A673 (cell line): ENCODE measurements at regions not wholly inside any gene's neighbourhood (a gene's known extent, or its start where the extent isn't known, plus 50 kb on each side); places are given as distances from the start of the nearest gene placed in this dataset.
"Not testable (repeated sequence)": the region's sequence is repeated elsewhere in the genome, so short reads cannot be mapped to it uniquely, and the experiment has no call there.

Experiments used
- BruUV-seq: library from RNA; stranded (reverse); fragments of 400-500 nt; replicated peaks from 2 replicates; lab custom pipeline; 2021; lab: Mats Ljungman, UMichigan
- CTCF ChIA-PET: fragments of 300-600 bp; sonication (Branson Sonifier 250); formaldehyde crosslinking; loops from one replicate; lab custom pipeline; 2022; ENCODE audit warnings: antibody characterized with exemption; lab: Charles Lee
- POLR2A ChIA-PET: fragments of 300-600 bp; sonication (Branson Sonifier 250); formaldehyde crosslinking; loops from one replicate; lab custom pipeline; 2022; ENCODE audit warnings: antibody characterized with exemption; ENCODE audit not compliant: low non-redundant PET; lab: Charles Lee
- DNase-seq: peaks from one replicate; pipeline ENCODE4 v3.0.0-alpha.2; 2015; ENCODE audit warnings: low spot score
- H3K27ac ChIP-seq: fragments of 200-600 bp; sonication (generic); 2 replicates; pipeline ENCODE4 v1.5.1; 2016; ENCODE audit warnings: mixed run types, low read depth, mild to moderate bottlenecking, mixed read lengths, antibody characterized with exemption, low read length; ENCODE audit not compliant: poor library complexity, severe bottlenecking
- H3K27me3 ChIP-seq: fragments of 200-600 bp; sonication (generic); replicated peaks from 2 replicates; pipeline ENCODE4 v1.6.1; 2017; ENCODE audit warnings: mixed run types, low read depth, mild to moderate bottlenecking, mixed read lengths, antibody characterized with exemption, low read length; ENCODE audit not compliant: insufficient read depth, poor library complexity
- H3K36me3 ChIP-seq: fragments of 200-600 bp; sonication (generic); 2 replicates; pipeline ENCODE4 v1.6.1; 2016; ENCODE audit warnings: mixed run types, mild to moderate bottlenecking, mixed read lengths, antibody characterized with exemption, low read length; ENCODE audit not compliant: insufficient read depth, poor library complexity, severe bottlenecking
- H3K4me1 ChIP-seq: fragments of 200-600 bp; sonication (generic); 2 replicates; pipeline ENCODE4 v1.6.1; 2017; ENCODE audit warnings: mixed run types, mild to moderate bottlenecking, mixed read lengths, antibody characterized with exemption, low read length; ENCODE audit not compliant: insufficient read depth, poor library complexity, severe bottlenecking
- H3K4me3 ChIP-seq: fragments of 200-600 bp; sonication (generic); 2 replicates; pipeline ENCODE4 v1.5.1; 2016; ENCODE audit warnings: low read depth, mixed run types, mild to moderate bottlenecking, mixed read lengths, low read length; ENCODE audit not compliant: poor library complexity, severe bottlenecking
- H3K9me3 ChIP-seq: fragments of 200-600 bp; sonication (generic); 2 replicates; pipeline ENCODE4 v1.6.1; 2016; ENCODE audit warnings: mixed run types, low read depth, mild to moderate bottlenecking, mixed read lengths, antibody characterized with exemption, low read length; ENCODE audit not compliant: poor library complexity, severe bottlenecking
- EZH2 ChIP-seq: fragments of 200-600 bp; sonication (generic); IDR thresholded peaks from 2 replicates; pipeline ENCODE4 v1.6.1; 2017; ENCODE audit warnings: borderline replicate concordance, low read depth, mild to moderate bottlenecking, mixed read lengths, antibody characterized with exemption, low read length; ENCODE audit not compliant: poor library complexity, severe bottlenecking
- intact Hi-C: fragments of 100-400 bp; cut with micrococcal nuclease; formaldehyde crosslinking; loops from one replicate; pipeline ENCODE4 v1.10.0; 2022; ENCODE audit not compliant: unreplicated experiment
- TF ChIP-seq, protein P1 (sequence below): fragments of 300-800, 200-600 bp; sonication (generic); conservative IDR thresholded peaks from 2 replicates; pipeline ENCODE4 v1.5.1; 2017; ENCODE audit warnings: low read depth, mild to moderate bottlenecking, antibody characterized with exemption, low read length, moderate library complexity, mixed read lengths

DNA sequence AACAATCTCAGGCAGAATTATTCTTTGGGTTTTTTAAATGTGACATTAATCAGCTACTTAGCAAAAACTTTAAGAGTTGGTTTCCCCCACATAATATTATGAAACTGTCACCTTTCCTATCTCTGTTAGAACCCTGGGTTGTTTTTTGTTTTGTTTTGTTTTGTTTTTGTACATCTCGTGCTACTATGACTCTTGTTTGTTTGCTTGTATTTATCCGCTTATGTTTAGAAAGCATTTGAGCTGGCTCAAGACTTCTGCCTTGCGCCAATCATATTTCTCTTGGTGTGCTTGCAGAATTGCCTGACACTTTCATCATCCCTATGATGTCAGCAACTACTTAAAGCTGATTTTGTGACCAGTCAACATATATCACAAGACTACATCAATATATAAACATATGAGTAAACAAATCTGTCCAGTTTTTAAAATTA, 116.9 kb downstream of the DCLK3 start:
- H3K27ac ChIP-seq = no peak overlapping the region
- intact Hi-C loops = no loop called here

DNA sequence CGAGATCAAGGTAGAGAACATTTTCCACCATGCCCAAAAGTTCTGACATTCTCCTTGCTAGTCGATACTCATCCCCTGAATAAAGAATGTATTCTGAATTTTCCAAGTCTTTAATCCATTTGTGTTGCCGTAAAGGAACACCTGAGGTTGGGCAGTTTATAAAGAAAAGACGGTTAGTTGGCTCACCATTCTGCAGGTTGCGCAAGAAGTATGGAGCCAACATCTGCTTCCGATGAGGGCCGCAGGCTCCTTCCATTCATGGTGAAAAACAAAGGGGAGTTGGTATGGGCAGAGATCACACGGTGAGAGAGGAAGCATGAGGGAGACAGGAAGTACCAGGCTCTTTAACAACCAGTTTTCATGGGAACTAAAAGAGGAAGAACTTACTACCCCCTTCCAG, 121.2 kb downstream of the DCLK3 start:
- no peaks in the 10 kb centered on the region for H3K36me3 ChIP-seq
- peaks cover 4% of the 10 kb centered on the region for H3K4me1 ChIP-seq
- H3K4me3 ChIP-seq = no peak overlapping the region
- no peak overlapping the region for H3K27ac ChIP-seq
- no TSS peak for BruUV-seq
- H3K9me3 ChIP-seq = no peaks in the 10 kb centered on the region
- intact Hi-C loops = no loop called here
- H3K27me3 ChIP-seq = no peaks in the 10 kb centered on the region
- ChIA-PET CTCF (no interaction called here), POLR2A (no interaction called here)
- DNase-seq = no peak
- TF ChIP-seq, protein P1, sequence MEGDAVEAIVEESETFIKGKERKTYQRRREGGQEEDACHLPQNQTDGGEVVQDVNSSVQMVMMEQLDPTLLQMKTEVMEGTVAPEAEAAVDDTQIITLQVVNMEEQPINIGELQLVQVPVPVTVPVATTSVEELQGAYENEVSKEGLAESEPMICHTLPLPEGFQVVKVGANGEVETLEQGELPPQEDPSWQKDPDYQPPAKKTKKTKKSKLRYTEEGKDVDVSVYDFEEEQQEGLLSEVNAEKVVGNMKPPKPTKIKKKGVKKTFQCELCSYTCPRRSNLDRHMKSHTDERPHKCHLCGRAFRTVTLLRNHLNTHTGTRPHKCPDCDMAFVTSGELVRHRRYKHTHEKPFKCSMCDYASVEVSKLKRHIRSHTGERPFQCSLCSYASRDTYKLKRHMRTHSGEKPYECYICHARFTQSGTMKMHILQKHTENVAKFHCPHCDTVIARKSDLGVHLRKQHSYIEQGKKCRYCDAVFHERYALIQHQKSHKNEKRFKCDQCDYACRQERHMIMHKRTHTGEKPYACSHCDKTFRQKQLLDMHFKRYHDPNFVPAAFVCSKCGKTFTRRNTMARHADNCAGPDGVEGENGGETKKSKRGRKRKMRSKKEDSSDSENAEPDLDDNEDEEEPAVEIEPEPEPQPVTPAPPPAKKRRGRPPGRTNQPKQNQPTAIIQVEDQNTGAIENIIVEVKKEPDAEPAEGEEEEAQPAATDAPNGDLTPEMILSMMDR = no peak
- TF ChIP-seq EZH2 = no peak

More for the DNA sequence above, 116.9 kb downstream of the DCLK3 start:
- DNase-seq = peak; percentile 11
- CTCF ChIA-PET = no interaction called here
- Histone ChIP-seq H3K4me1 (peaks cover 11% of the 10 kb centered on the region), H3K27me3 (no peaks in the 10 kb centered on the region), H3K36me3 (no peaks in the 10 kb centered on the region), H3K9me3 (no peaks in the 10 kb centered on the region), H3K4me3 (no peak overlapping the region)
- TF ChIP-seq EZH2 = no peak
- TF ChIP-seq, protein P1 = no peak
- no TSS peak for BruUV-seq
- POLR2A ChIA-PET = no interaction called here

DNA sequence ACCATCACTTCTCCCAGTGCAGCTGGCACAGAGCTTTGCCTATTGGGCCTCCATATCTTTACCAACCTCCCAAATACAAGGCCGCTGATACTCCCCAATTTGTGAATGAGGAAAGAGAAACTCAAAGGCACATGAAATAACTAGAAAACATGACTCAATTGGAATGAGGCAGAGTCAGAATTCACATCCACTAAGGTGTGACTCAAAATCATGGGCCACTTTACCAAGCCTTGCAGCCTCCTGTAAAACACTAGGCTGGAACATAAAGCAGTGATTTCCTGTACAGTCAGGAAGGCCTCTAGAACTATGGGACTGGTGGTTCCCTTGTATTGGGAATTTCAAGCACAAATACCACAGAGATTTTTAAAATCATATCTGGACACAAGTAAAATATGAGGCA, 128.6 kb downstream of the DCLK3 start:
- no peaks in the 10 kb centered on the region for H3K4me1 ChIP-seq
- DNase-seq = no peak
- no peak overlapping the region for H3K27ac ChIP-seq
- intact Hi-C loops = no loop called here
- H3K9me3 ChIP-seq = no peaks in the 10 kb centered on the region
- H3K27me3 ChIP-seq = no peaks in the 10 kb centered on the region
- TF ChIP-seq EZH2 = no peak
- TF ChIP-seq, protein P1 = no peak
- no peaks in the 10 kb centered on the region for H3K36me3 ChIP-seq
- no peak overlapping the region for H3K4me3 ChIP-seq
- ChIA-PET CTCF (no interaction called here), POLR2A (no interaction called here)
- BruUV-seq = no TSS peak

GRCh38 chr3:36633897-36634296, 130.5 kb downstream of the DCLK3 start:
- H3K4me3 ChIP-seq, CTCF ChIA-PET, BruUV-seq, POLR2A ChIA-PET, H3K27ac ChIP-seq, H3K4me1 ChIP-seq, H3K27me3 ChIP-seq, DNase-seq, H3K36me3 ChIP-seq, intact Hi-C loops, H3K9me3 ChIP-seq: not testable (repeated sequence)
